MM.1S (cell line): ENCODE measurements at regions not wholly inside any gene's neighbourhood (a gene's known extent, or its start where the extent isn't known, plus 50 kb on each side); places are given as distances from the start of the nearest gene placed in this dataset.

Experiments used
- DNase-seq: peaks from one replicate; pipeline ENCODE4 v3.0.0-alpha.2; 2015
- H2AFZ ChIP-seq: fragments of 300-600 bp; sonication (generic); 2 replicates; pipeline ENCODE4 v1.6.0; 2016; ENCODE audit warnings: antibody characterized with exemption, low read length
- H3F3A ChIP-seq: fragments of 300-600 bp; sonication (generic); 2 replicates; pipeline ENCODE4 v1.6.1; 2016; ENCODE audit warnings: mild to moderate bottlenecking, antibody characterized with exemption, low read length, moderate library complexity, mixed read lengths; ENCODE audit not compliant: insufficient read depth
- H3K27ac ChIP-seq: fragments of 300-600 bp; sonication (generic); 2 replicates; pipeline ENCODE4 v1.5.1; 2016; ENCODE audit warnings: mild to moderate bottlenecking, low read length
- H3K27me3 ChIP-seq: fragments of 300-600 bp; sonication (generic); replicated peaks from 2 replicates; pipeline ENCODE4 v1.6.0; 2016; ENCODE audit warnings: low read length; ENCODE audit not compliant: insufficient read depth
- H3K36me3 ChIP-seq: fragments of 300-600 bp; sonication (generic); replicated peaks from 2 replicates; pipeline ENCODE4 v1.6.1; 2016; ENCODE audit warnings: mild to moderate bottlenecking, low read length, mixed read lengths; ENCODE audit not compliant: insufficient read depth
- H3K4me1 ChIP-seq: fragments of 300-600 bp; sonication (generic); 2 replicates; pipeline ENCODE4 v1.6.1; 2016; ENCODE audit warnings: low read length, mixed read lengths
- H3K4me2 ChIP-seq: fragments of 300-600 bp; sonication (generic); 2 replicates; pipeline ENCODE4 v1.6.0; 2016; ENCODE audit warnings: low read depth, low read length
- H3K4me3 ChIP-seq: fragments of 300-600 bp; sonication (generic); 2 replicates; pipeline ENCODE4 v1.5.1; 2016; ENCODE audit warnings: low read length, mixed read lengths
- H3K79me2 ChIP-seq: fragments of 300-600 bp; sonication (generic); 2 replicates; pipeline ENCODE4 v1.6.1; 2016; ENCODE audit warnings: mixed run types, low read length, mixed read lengths
- H3K9ac ChIP-seq: fragments of 300-600 bp; sonication (generic); 2 replicates; pipeline ENCODE4 v1.6.1; 2016; ENCODE audit warnings: low read length, mixed read lengths
- H3K9me2 ChIP-seq: fragments of 300-600 bp; sonication (generic); replicated peaks from 2 replicates; pipeline ENCODE4 v1.6.1; 2016; ENCODE audit warnings: mild to moderate bottlenecking, low read length, mixed read lengths; ENCODE audit not compliant: insufficient read depth
- H3K9me3 ChIP-seq: fragments of 300-600 bp; sonication (generic); replicated peaks from 2 replicates; pipeline ENCODE4 v1.6.1; 2016; ENCODE audit warnings: mild to moderate bottlenecking, low read length, mixed read lengths; ENCODE audit not compliant: insufficient read depth
- H4K20me1 ChIP-seq: fragments of 300-600 bp; sonication (generic); 2 replicates; pipeline ENCODE4 v1.6.1; 2016; ENCODE audit warnings: mild to moderate bottlenecking, low read length, moderate library complexity, mixed read lengths; ENCODE audit not compliant: insufficient read depth
- CTCF ChIP-seq: fragments of 300-600 bp; sonication (generic); IDR thresholded peaks from 2 replicates; pipeline ENCODE4 v1.5.1; 2016; ENCODE audit warnings: antibody characterized with exemption, low read length, mixed read lengths
- EZH2 ChIP-seq: fragments of 300-600 bp; sonication (generic); optimal IDR thresholded peaks from 2 replicates; pipeline ENCODE3; 2017; ENCODE audit warnings: low read depth, mild to moderate bottlenecking, antibody characterized with exemption, low read length, mixed read lengths
- EZH2phosphoT487 ChIP-seq: fragments of 300-600 bp; sonication (generic); IDR thresholded peaks from 2 replicates; pipeline ENCODE4 v1.6.1; 2018; ENCODE audit warnings: antibody characterized with exemption, low read length

GRCh38 chr9:26043431-26043830, 365.2 kb upstream of the TUSC1 start:
- no peaks in the 10 kb centered on the region for H3K4me1 ChIP-seq
- H3K4me2 ChIP-seq = no peak overlapping the region
- H3K9ac ChIP-seq = no peak overlapping the region
- H3K9me2 ChIP-seq = no peaks in the 10 kb centered on the region
- no peak for DNase-seq
- no peaks in the 10 kb centered on the region for H4K20me1 ChIP-seq
- no peaks in the 10 kb centered on the region for H3K9me3 ChIP-seq
- no peaks in the 10 kb centered on the region for H3F3A ChIP-seq
- no peak overlapping the region for H3K27ac ChIP-seq
- TF ChIP-seq EZH2 (no peak), CTCF (no peak), EZH2phosphoT487 (no peak)
- no peaks in the 10 kb centered on the region for H3K27me3 ChIP-seq
- H3K4me3 ChIP-seq = no peak overlapping the region
- H2AFZ ChIP-seq = no peak overlapping the region
- H3K79me2 ChIP-seq = no peaks in the 10 kb centered on the region
- no peaks in the 10 kb centered on the region for H3K36me3 ChIP-seq

- H3K36me3 ChIP-seq = no peaks in the 10 kb centered on the region
- no peaks in the 10 kb centered on the region for H3F3A ChIP-seq
- no peaks in the 10 kb centered on the region for H3K9me2 ChIP-seq
- H3K9ac ChIP-seq = no peak overlapping the region
- H2AFZ ChIP-seq = no peak overlapping the region
- no peak overlapping the region for H3K27ac ChIP-seq
- no peak for DNase-seq
- H3K4me1 ChIP-seq = no peaks in the 10 kb centered on the region
- no peak overlapping the region for H3K4me2 ChIP-seq
- no peak overlapping the region for H3K4me3 ChIP-seq
- no peaks in the 10 kb centered on the region for H3K9me3 ChIP-seq
- H3K79me2 ChIP-seq = no peaks in the 10 kb centered on the region
- H3K27me3 ChIP-seq = no peaks in the 10 kb centered on the region
- TF ChIP-seq EZH2 (no peak), CTCF (no peak), EZH2phosphoT487 (no peak)
- H4K20me1 ChIP-seq = no peaks in the 10 kb centered on the region
Observed at GRCh38 chr9:26034786-26035185, 356.5 kb upstream of the TUSC1 start.

DNA sequence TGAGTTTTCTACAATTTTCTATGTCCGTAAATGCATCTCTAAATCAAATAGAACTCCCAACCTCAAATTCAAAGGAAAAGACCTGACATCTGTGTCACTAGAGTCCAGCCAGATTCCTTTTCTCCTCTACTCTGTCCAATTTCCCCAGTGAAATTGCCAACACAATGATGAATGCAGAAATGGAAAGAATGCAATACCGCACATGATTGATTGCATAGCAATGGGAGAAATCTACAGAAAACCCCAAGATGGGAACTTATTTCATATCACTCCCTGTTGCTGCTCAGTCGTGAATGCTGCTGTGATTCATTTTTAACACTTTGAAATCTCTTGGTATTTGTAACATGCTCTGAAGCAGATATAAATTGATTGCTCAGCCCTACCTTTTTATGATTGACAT, 355.1 kb upstream of the TUSC1 start:
- no peaks in the 10 kb centered on the region for H3F3A ChIP-seq
- DNase-seq = no peak
- H3K9me3 ChIP-seq = no peaks in the 10 kb centered on the region
- no peak overlapping the region for H2AFZ ChIP-seq
- H3K9ac ChIP-seq = no peak overlapping the region
- no peak overlapping the region for H3K27ac ChIP-seq
- H3K4me2 ChIP-seq = no peak overlapping the region
- no peak overlapping the region for H3K4me3 ChIP-seq
- H3K27me3 ChIP-seq = no peaks in the 10 kb centered on the region
- H3K79me2 ChIP-seq = no peaks in the 10 kb centered on the region
- H3K36me3 ChIP-seq = no peaks in the 10 kb centered on the region
- H3K9me2 ChIP-seq = no peaks in the 10 kb centered on the region
- no peak for TF ChIP-seq CTCF
- H3K4me1 ChIP-seq = no peaks in the 10 kb centered on the region
- H4K20me1 ChIP-seq = no peaks in the 10 kb centered on the region
